IMR-90 (cell line): ENCODE measurements at regions not wholly inside any gene's neighbourhood (a gene's known extent, or its start where the extent isn't known, plus 50 kb on each side); places are given as distances from the start of the nearest gene placed in this dataset.

Experiments used
- ATAC-seq: fragments of 200-7000 bp; cut with Tn5 transposase; 2 replicates; pipeline ENCODE4 v1.9.1; 2020; ENCODE audit warnings: low read depth, mild to moderate bottlenecking, moderate library complexity
- BruUV-seq: library from RNA; stranded (reverse); fragments of 400-500 nt; replicated peaks from 2 replicates; lab custom pipeline; 2021; lab: Mats Ljungman, UMichigan
- CTCF ChIA-PET: fragments of 300-600 bp; formaldehyde crosslinking; extraction: SDS; loops from one replicate; lab custom pipeline; 2021; ENCODE audit warnings: antibody characterized with exemption; lab: Yijun Ruan, JAX
- POLR2A ChIA-PET: fragments of 300-600 bp; sonication (Branson Sonifier 250); formaldehyde crosslinking; loops from one replicate; lab custom pipeline; 2022; ENCODE audit warnings: antibody characterized with exemption; ENCODE audit not compliant: unreplicated experiment; lab: Charles Lee
- DNase-seq: peaks from one replicate; pipeline ENCODE4 v3.0.0; 2013
- H2AFZ ChIP-seq: replicated peaks from 2 replicates; pipeline ENCODE3; 2013; ENCODE audit warnings: low read length, mild to moderate bottlenecking; ENCODE audit not compliant: poor library complexity
- H2AK5ac ChIP-seq: 2 replicates; pipeline ENCODE4 v1.6.1; 2013; ENCODE audit warnings: low read depth, low read length, inconsistent platforms
- H2AK9ac ChIP-seq: replicated peaks from 2 replicates; pipeline ENCODE3; 2013; ENCODE audit warnings: mild to moderate bottlenecking, low read depth, low read length, moderate library complexity; ENCODE audit not compliant: poor library complexity
- H2BK120ac ChIP-seq: 2 replicates; pipeline ENCODE4 v1.6.1; 2013; ENCODE audit warnings: low read depth, low read length, inconsistent platforms
- H2BK15ac ChIP-seq: 3 replicates; pipeline ENCODE4 v1.6.1; 2013; ENCODE audit warnings: low read depth, low read length, inconsistent platforms
- H2BK20ac ChIP-seq: 2 replicates; pipeline ENCODE4 v1.6.1; 2013; ENCODE audit warnings: low read depth, mild to moderate bottlenecking, inconsistent platforms, low read length, moderate library complexity
- H2BK5ac ChIP-seq: 2 replicates; pipeline ENCODE4 v1.6.1; 2013; ENCODE audit warnings: mild to moderate bottlenecking, low read depth, low read length, inconsistent platforms; ENCODE audit not compliant: poor library complexity, severe bottlenecking
- H3K14ac ChIP-seq: replicated peaks from 2 replicates; pipeline ENCODE4 v1.6.1; 2013; ENCODE audit warnings: low read depth, low read length, inconsistent platforms
- H3K18ac ChIP-seq: 2 replicates; pipeline ENCODE4 v1.6.1; 2013; ENCODE audit warnings: low read depth, low read length, control low read depth
- H3K23ac ChIP-seq: 2 replicates; pipeline ENCODE4 v1.6.1; 2013; ENCODE audit warnings: low read depth, low read length, inconsistent platforms
- H3K27ac ChIP-seq: 2 replicates; pipeline ENCODE4 v1.5.1; 2013; ENCODE audit warnings: mild to moderate bottlenecking, control low read depth, low read length; ENCODE audit not compliant: insufficient read depth
- H3K27me3 ChIP-seq: 2 replicates; pipeline ENCODE4 v1.6.1; 2013; ENCODE audit warnings: low read length; ENCODE audit not compliant: control insufficient read depth, insufficient read depth
- H3K36me3 ChIP-seq: 2 replicates; pipeline ENCODE4 v1.6.1; 2013; ENCODE audit warnings: low read length, mixed read lengths; ENCODE audit not compliant: control insufficient read depth, insufficient read depth
- H3K4ac ChIP-seq: 2 replicates; pipeline ENCODE4 v1.6.1; 2013; ENCODE audit warnings: low read depth, low read length, inconsistent platforms
- H3K4me1 ChIP-seq: 2 replicates; pipeline ENCODE4 v1.6.1; 2013; ENCODE audit warnings: low read length, mixed read lengths; ENCODE audit not compliant: control insufficient read depth, insufficient read depth
- H3K4me2 ChIP-seq: 2 replicates; pipeline ENCODE4 v1.6.1; 2013; ENCODE audit warnings: low read depth, mild to moderate bottlenecking, control low read depth, low read length, moderate library complexity
- H3K4me3 ChIP-seq: 2 replicates; pipeline ENCODE4 v1.5.1; 2013; ENCODE audit warnings: low read depth, mild to moderate bottlenecking, control low read depth, low read length, moderate library complexity; ENCODE audit not compliant: insufficient read depth
- H3K56ac ChIP-seq: 2 replicates; pipeline ENCODE4 v1.6.1; 2013; ENCODE audit warnings: low read length, inconsistent platforms; ENCODE audit not compliant: insufficient read depth; ENCODE audit errors: extremely low read depth
- H3K79me1 ChIP-seq, 2 experiments: 2 replicates each; pipeline ENCODE4 v1.6.1; 2013; ENCODE audit warnings: low read length in 2 of 2, inconsistent platforms in 1 of 2, low read depth in 1 of 2
- H3K9ac ChIP-seq: 2 replicates; pipeline ENCODE4 v1.6.1; 2013; ENCODE audit warnings: low read depth, low read length, control low read depth
- H3K9me1 ChIP-seq: 2 replicates; pipeline ENCODE4 v1.6.1; 2013; ENCODE audit warnings: low read length, inconsistent platforms; ENCODE audit not compliant: insufficient read depth
- H3K9me3 ChIP-seq: 2 replicates; pipeline ENCODE4 v1.6.1; 2013; ENCODE audit warnings: low read length; ENCODE audit not compliant: control insufficient read depth, insufficient read depth
- H4K20me1 ChIP-seq: 2 replicates; pipeline ENCODE4 v1.6.1; 2013; ENCODE audit warnings: low read length, inconsistent platforms; ENCODE audit not compliant: insufficient read depth
- H4K5ac ChIP-seq: 2 replicates; pipeline ENCODE4 v1.6.1; 2013; ENCODE audit warnings: mild to moderate bottlenecking, low read depth, low read length, control low read depth
- H4K8ac ChIP-seq, 2 experiments: 2 replicates each; pipeline ENCODE4 v1.6.1; 2013; ENCODE audit warnings: low read depth in 2 of 2, low read length in 2 of 2, control low read depth in 1 of 2, inconsistent platforms in 1 of 2
- H4K91ac ChIP-seq: 2 replicates; pipeline ENCODE4 v1.6.1; 2013; ENCODE audit warnings: low read depth, low read length, inconsistent platforms; ENCODE audit not compliant: insufficient read depth
- BHLHE40 ChIP-seq: fragments of 150-350 bp; IDR thresholded peaks from 2 replicates; pipeline ENCODE4 v1.6.1; 2016; ENCODE audit warnings: mild to moderate bottlenecking, low read depth, low read length
- CEBPB ChIP-seq: IDR thresholded peaks from 2 replicates; pipeline ENCODE4 v1.6.1; 2012; ENCODE audit warnings: low read depth, low read length, improper control_type of control experiment
- RCOR1 ChIP-seq: IDR thresholded peaks from 2 replicates; pipeline ENCODE4 v1.6.1; 2012; ENCODE audit warnings: mild to moderate bottlenecking, low read length, improper control_type of control experiment; ENCODE audit not compliant: insufficient replicate concordance
- WGBS, 2 experiments: methylation state at CpG; one replicate each; pipeline versions ENCODE4 v1.1.5 to v1.1.7; 2013; ENCODE audit warnings: missing lambda C conversion rate in 2 of 2; ENCODE audit not compliant: insufficient read length in 1 of 2; ENCODE audit errors: extremely low coverage in 2 of 2; 5-methylcytosine and 5-hydroxymethylcytosine counted together
- dilution Hi-C: fragments of 300-500 bp; cut with HindIII; formaldehyde crosslinking; loops from one replicate; pipeline ENCODE4 v1.14.3; 2018; ENCODE audit warnings: low sequenced_read_pairs; ENCODE audit not compliant: unreplicated experiment
- in situ Hi-C: fragments of 300-500 bp; cut with MboI; formaldehyde crosslinking; loops from 3 replicates; pipeline ENCODE4 v1.14.3; 2019; ENCODE audit warnings: low sequenced_read_pairs, inconsistent platforms, mixed read lengths
- intact Hi-C: fragments of 100-400 bp; cut with micrococcal nuclease; formaldehyde crosslinking; loops from 2 replicates; pipeline ENCODE4 v1.10.0; 2022

- Histone ChIP-seq H4K20me1 (no peaks in the 10 kb centered on the region), H3K4me1 (no peaks in the 10 kb centered on the region), H2BK5ac (no peak overlapping the region), H3K9me1 (no peaks in the 10 kb centered on the region), H3K56ac (no peak overlapping the region), H3K27ac (no peak overlapping the region), H3K9me3 (peaks cover 3% of the 10 kb centered on the region; the same call in 1 of the 2 replicates), H3K27me3 (no peaks in the 10 kb centered on the region), H4K8ac (no peak overlapping the region), H3K4ac (no peak overlapping the region), H4K91ac (no peak overlapping the region), H3K18ac (no peak overlapping the region), H2AK5ac (no peak overlapping the region), H2BK15ac (no peak overlapping the region), H2BK120ac (no peak overlapping the region), H2AFZ (no peak overlapping the region), H4K5ac (no peak overlapping the region), H3K79me1 (no peaks in the 10 kb centered on the region), H3K14ac (no peak overlapping the region), H2BK20ac (no peak overlapping the region), H3K4me3 (no peak overlapping the region), H3K23ac (no peak overlapping the region), H3K36me3 (no peaks in the 10 kb centered on the region), H3K4me2 (no peak overlapping the region), H2AK9ac (no peak overlapping the region), H3K9ac (no peak overlapping the region)
- in situ Hi-C loops, result loop anchor here (5.0 kb wide), 1 partner anchor 289 kb away; no protein-coding TSS in a partner anchor
- dilution Hi-C loops, result no loop called here
- 40% methylated on average over 1 of the region's 4 CpGs; no CpG with 5 or more reads in 1 of the 2 experiments for WGBS, 2 experiments
- no peak for DNase-seq
- ATAC-seq, result no peak
- BruUV-seq, result no TSS peak
- ChIA-PET POLR2A (no interaction called here), CTCF (no interaction called here)
- TF ChIP-seq CEBPB (no peak), RCOR1 (no peak), BHLHE40 (no peak)
- intact Hi-C loops, result no loop called here
Measured at GRCh38 chr1:13956393-13956792, 256.4 kb downstream of the PRDM2 start.
